NCI-H146 (cell line): ENCODE measurements at regions not wholly inside any gene's neighbourhood (a gene's known extent, or its start where the extent isn't known, plus 50 kb on each side); places are given as distances from the start of the nearest gene placed in this dataset.
"Not testable (repeated sequence)": the region's sequence is repeated elsewhere in the genome, so short reads cannot be mapped to it uniquely, and the experiment has no call there.

Source experiments
- DNase-seq: peaks from one replicate; lab custom pipeline; 2025; lab: John Stamatoyannopoulos, UW

DNA sequence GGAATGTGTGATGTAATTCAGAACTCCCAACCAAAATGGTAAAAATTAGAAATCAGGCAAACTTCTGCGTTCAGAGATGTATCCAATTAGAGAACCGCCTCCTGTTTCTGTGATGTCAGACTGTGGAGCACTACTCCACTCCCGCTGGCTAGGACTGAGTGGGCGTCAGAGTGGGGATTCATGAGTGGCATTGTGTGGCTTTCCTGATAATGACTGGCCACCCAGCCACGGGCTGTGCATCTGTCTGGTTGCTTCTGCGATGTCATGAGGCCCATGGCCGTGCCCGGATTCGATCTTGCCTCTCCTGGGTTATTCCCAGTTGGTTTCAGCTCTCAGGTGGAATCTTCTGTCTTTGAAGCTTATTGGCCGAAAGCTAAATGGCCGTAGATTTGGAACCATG is 87.1 kb upstream of the KCNA1 start:
- DNase-seq, result no peak

DNA sequence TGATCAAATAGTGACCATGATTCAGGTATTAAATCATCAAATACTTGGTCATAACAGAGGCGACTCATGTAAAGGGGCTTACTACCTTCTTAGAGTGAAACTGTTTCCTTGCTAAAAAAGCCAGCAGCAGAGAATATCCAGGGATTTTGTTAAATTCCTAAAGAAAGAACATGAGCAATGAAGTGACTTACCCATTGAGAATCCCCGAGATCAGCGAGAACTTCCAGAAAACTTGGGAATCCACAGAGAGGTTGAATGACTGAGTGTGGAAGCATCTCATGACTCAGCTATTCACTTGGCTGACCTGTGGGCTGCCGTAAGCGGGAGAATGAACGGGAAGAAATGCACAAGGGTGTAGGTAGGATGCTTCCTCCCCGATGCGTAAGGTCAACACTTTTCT is 85.3 kb upstream of the KCNA1 start:
- no peak for DNase-seq

DNA sequence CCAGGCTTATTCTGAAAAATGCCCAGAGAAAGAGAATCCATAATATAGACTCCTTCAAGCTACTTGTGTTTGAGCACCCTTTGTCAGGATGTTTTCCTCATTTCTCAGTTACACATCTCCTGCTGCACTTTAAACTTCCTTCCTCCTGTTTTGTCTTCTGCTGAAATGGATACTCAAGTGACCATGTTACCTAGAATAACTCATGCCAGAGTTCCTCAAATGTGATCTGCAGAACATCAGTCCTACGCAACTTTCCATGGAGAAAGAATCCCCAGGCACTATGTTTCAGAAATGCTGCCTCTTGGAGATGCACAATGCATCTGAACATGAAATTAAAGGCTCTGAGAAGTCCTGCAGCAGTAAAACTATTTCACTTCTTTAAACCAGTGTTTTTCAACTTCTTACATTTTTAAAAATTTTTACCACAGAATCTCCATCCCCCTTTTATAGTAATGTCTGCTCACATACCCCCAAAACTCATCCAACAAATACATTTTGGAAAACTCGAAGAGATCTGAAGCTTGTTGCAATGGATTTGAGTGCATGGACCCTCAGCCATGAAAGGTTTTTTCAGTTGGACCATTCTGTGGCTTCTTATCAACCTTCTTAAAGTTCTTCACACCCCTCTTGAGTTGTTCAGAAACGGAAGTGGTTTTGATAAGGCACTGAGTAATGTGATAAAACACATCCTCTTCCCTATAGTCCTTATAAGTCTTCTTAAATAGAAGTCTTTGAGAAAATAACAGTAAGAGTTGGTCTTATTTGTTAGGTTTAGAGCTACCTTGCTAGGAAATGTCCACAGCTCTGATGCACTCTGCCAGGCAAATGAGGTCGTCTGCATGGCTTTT is 84.5 kb upstream of the KCNA1 start:
- no peak for DNase-seq

DNA sequence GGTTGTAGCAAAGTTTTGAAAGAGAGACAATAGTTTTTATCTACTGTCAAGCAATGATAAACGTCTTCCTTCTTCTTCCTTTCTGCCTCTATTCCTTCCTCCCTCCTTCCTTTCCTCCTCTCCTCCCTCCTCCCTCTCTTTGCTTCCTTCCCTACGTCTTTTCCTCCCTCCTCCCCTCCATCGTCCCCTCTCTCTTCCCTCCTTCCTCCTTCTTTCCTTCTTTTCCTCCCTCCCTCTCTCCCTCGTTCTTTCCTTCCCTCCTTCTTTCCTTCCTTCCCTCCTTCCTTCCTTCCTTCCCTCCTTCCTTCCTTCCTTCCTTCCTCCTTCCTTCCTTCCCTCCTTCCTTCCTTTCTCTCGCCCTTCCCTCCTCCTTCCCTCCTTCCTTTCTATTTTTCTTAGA is 82.8 kb upstream of the KCNA1 start:
- DNase-seq, result no peak

- DNase-seq, result no peak
These were observed 81.5 kb upstream of the KCNA1 start for GRCh38 chr12:4828176-4828575.

GRCh38 chr12:4829161-4829792 is 80.4 kb upstream of the KCNA1 start:
- no peak for DNase-seq

GRCh38 chr12:4829793-4830162 is 79.9 kb upstream of the KCNA1 start:
- no peak for DNase-seq

GRCh38 chr12:4830556-4831210 is 79.0 kb upstream of the KCNA1 start:
- DNase-seq, result no peak

- no peak for DNase-seq
These were observed 76.7 kb upstream of the KCNA1 start for GRCh38 chr12:4833053-4833452.

DNA sequence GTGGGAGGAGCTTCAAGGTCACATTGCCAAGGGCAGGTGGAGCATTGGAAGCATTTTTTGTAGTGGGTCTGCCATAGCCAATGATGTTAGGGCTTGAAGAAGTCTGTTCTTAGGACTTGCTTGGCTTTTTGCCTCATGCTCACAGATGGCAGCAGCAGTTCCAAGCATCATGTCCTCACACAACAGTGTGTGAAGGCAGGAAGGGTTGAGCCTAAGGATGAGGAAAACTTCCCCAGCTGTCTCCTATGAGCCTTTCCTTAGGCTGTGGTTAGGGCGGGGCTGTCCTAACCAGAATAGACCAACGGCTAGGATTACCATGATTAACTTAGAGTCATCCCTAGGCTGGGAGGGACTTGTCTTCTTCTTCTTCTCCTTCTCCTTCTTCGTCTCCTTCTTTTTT is 76.2 kb upstream of the KCNA1 start:
- no peak for DNase-seq

DNA sequence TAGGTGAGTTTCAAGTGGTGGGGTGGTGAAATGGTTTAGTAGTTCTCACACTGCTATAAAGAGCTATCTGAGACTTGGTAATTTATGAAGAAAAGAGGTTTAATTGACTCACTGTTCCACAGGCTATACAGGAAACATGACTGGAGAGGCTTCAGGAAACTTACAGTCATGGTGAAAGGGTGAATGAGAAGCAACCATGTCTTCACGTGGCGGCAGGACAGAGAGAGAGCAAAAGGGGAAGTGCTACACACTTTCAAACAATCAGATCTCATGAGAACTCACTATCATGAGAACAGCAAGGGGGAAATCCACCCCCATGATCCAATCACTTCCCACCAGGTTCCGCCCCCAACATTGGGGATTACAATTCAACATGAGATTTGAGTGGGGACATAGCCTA is 67.3 kb upstream of the KCNA1 start:
- DNase-seq, result not testable (repeated sequence)

- no peak for DNase-seq
These were observed 65.8 kb upstream of the KCNA1 start for GRCh38 chr12:4843907-4844306.

GRCh38 chr12:4847713-4848112 is 62.0 kb upstream of the KCNA1 start:
- DNase-seq, result no peak

DNA sequence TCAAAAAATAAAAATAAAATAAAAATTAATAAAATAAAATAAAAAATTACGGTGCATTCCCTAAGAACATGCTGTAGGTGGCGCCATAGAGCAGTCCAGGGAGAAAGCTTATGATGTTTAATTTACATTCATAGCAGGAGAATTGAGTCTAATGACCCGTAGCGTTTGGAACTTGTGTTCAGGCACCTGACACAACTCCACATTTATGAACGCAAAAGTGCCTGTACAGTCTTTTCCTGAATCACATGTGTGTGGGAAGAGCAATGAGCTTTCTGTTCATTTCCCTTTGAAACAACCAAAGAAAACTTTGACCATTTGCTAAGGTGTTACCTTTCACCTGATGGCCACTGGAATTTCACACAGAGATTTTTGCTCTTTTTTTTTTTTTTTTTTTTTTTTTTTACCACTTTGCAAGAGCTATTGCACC is 60.6 kb upstream of the KCNA1 start:
- peak; percentile 37 for DNase-seq

DNA sequence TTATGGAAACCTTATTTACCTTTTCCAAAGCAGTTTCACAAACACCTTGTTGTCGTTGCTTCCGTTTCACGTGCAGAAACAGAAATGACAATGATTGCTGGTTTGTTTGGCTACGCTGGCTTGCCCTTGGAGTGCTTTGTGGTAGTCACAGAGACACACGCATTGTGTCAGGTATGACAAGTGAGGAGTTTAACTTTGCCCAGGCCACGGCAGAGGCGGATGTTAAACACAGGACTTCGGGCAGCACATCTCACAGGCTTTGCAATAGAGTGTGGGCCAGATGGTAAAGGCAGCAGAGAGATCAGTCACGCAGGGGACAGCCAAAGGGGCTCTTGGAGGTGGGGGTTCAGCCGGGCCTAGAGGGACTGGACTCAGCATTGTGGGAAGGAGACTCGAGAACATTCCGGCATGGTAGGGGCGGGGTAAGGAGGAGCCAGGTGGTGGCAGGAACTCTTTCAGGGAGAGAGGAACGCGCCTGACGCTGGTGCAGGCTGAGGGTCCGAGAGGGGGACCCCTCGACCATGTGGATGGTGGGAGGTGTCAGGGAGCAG is 59.8 kb upstream of the KCNA1 start:
- no peak for DNase-seq

DNA sequence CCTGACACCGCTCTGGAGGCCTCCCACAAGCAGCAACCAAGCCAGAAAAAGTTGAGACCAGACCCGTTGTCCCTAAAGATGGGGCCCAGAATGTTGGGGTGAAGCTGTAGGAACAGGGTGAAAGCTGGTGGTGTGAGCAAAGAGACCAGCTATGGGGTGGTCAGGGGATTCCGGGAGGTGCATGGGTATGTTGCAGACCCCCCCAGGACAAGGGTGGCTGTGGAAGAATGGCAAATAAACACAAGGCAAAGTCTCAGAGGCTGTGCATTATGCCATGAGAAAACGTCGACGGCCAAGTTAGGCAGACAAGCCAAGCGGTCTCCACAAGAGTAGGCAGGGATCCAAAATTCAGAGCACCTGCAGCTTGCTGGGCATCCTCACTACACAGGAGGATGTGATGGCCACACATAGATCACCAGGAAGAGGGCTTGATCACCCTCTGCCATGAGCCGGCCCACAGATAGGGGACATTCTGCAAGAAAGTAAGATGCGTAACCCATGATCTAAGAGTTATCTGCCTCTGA is 58.8 kb upstream of the KCNA1 start:
- no peak for DNase-seq

DNA sequence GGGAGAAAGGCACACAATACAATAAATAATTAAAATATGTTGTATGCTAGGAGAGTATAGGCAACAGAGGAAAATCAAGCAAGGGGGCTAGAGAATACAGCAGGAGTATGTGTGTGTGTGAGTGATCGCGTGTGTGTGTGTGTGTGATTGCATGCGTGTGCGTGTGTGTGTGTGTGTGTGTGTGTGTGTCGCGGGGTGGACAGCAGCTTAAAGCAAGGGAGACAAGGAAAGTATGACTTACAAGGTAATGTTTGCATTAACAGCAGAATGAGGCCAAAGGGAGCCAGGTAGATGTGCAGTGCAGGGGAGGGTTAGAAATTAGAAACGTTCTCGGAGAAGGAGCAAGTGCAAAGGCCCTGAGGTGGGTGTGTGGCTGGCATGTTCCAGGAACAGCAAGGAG is 57.4 kb upstream of the KCNA1 start:
- no peak for DNase-seq

DNA sequence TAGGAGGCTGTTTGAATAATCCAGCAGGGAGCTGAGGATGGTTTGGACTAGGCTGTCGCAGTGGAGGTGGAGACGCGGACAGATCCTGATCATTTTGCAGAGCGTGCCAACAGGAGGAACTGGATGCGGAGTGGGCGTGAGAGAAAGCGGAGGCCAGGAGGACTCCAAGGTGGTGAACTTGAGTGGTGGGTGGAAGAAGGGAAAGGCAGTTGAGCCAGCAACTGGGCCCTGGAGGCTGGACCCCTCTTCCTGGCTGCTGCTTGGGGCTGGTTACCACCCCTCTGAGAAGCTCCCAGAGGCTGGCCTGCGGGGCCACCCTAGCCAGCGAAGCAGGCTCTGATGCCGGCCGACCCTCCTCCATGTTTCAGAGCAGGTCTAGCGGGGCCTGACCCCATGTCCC is 56.8 kb upstream of the KCNA1 start:
- DNase-seq, result no peak

DNA sequence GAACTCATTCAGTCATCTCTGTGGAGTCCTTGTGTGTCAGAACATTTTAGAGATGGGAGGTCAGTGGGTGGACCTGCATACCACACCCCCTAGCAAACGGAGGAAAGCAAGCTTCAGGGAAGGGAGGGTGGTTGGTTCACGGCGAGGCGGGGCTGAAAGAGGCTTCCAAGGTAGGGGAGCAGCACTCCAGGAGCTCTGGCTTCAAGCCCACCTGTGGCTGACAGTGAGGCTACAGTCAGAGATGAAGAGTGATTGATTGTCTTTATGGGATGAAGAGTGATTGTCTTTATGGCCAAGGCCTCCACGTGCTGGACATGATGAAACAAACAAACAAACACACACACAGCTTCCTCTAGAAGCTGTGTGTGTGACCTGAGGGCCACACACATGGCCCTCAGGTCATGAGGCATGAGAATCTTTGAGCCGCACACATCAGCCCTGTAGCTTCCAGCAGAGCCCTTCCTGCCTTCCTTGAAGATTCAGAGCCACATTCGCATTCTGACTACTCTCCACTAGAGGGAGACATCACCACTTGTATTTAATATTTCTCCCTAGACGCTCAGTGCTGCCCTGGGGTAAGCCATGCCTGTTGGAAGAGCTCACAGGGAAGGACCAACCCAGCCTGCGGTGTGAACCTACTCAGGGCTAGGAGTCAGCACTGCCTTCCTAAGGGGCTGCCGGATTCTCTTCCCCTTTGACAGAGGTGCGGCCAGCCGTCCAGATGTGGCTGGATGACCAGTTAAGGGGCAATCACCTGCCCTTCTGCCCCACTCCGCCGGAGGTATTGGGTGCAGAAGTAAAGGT is 54.4 kb upstream of the KCNA1 start:
- DNase-seq, result peak; percentile 85

DNA sequence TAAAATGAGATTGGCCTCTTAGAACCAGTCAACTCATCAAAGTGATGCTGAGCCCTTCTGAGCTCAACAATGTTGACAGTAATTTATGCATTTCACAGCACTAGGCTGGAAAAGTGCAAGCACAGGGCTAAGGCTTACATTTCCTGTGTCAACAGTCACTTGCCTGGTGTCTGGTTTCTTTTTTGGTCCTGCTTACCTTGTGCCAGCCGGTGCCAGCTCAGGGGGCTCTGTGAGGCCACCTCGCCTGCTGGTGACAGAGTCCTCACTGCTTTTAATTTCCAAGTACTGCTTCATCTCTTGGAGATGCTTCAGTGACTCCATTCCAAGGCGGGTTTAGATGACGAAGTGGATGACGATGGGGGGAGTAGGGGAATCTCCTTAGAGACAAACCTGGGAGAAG is 53.1 kb upstream of the KCNA1 start:
- no peak for DNase-seq

DNA sequence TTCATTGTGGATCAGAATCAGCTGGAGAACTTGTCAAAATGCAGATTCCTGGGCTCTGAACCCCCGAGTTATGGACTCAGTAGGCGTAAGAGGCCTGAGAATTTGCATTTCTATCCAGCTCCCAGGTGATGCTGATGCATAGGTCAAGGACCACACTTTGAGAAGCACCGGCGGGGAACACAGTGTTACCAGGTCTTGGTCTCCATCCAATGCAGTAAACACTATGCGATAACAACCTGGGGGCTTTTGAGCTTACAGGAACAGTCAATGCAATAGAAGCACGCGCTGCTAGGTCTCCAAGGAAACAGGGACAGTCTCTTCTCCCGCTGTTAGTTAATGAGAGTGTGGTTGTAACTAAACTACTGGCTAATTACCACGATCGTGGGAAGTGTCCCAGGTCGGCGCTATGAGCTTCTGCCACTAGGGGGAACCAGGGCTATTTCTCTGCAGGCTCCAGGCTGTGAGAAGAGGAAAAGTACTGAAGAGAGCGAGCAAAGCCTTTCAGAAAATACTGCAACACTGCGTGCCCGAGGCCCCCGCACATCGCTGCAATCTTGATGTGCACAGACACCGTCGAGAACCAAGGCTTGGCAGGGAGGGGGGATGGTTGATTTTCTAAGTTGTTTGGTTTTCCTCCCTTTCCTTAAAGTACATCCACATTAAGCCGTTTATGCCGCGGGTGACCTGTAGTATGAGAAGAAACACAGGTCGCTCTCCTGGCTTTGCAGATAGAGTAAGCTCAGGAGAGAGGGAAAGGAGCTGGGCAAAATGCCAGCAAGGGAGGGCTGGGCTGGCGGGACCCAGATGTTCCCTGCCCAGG is 52.0 kb upstream of the KCNA1 start:
- DNase-seq, result peak; percentile 89
